ENCODE measurements at regions not wholly inside any gene's neighbourhood (a gene's known extent, or its start where the extent isn't known, plus 50 kb on each side); places are given as distances from the start of the nearest gene placed in this dataset.

GRCh38 chr6:21845018-21845417 is 251.5 kb downstream of the SOX4 start:
- no peak overlapping the region for H3K4me3 ChIP-seq (ENCODE audit: low read depth in 2 of 2, low read length in 2 of 2)
- H3K36me3 ChIP-seq (ENCODE audit: control insufficient read depth, insufficient read depth, low read length): no peaks in the 10 kb centered on the region
- no peaks in the 10 kb centered on the region for H3K9me3 ChIP-seq (ENCODE audit: control insufficient read depth, insufficient read depth, low read depth, low read length)
- intact Hi-C loops (cut with micrococcal nuclease; ENCODE audit: unreplicated experiment): no loop called here
- BruUV-seq (replicated peaks): no TSS peak
- ChIA-PET CTCF (no interaction called here), POLR2A (interaction anchor here (0.7 kb wide), 1 partner anchor 76 kb away, joined by 9 read pairs; no protein-coding TSS in a partner anchor)
- ATAC-seq (no peak), DNase-seq (ENCODE audit: low read depth, low spot score) (no peak)
- H3K27ac ChIP-seq (ENCODE audit: low read length): no peak overlapping the region
- H3K4me1 ChIP-seq (ENCODE audit: control insufficient read depth, insufficient read depth, low read length): no peaks in the 10 kb centered on the region
- in situ Hi-C loops (cut with HindIII; ENCODE audit: low pct_unique_long_range_greater_than_20kb, low sequenced_read_pairs): no loop called here
- TF ChIP-seq CTCF (IDR thresholded peaks at IDR 0.05): no peak
- TF ChIP-seq POLR2AphosphoS5 (IDR thresholded peaks at IDR 0.05; ENCODE audit: low read depth, low read length): no peak
- TF ChIP-seq TCF7L2 (IDR thresholded peaks at IDR 0.05; ENCODE audit: low read depth, low read length): no peak
- no peak for TF ChIP-seq REST (IDR thresholded peaks at IDR 0.05; ENCODE audit: insufficient read depth in 1 of 2, low read depth in 2 of 2, low read length in 1 of 2)
- no peak for TF ChIP-seq SIN3A (IDR thresholded peaks at IDR 0.05; ENCODE audit: borderline replicate concordance, insufficient read depth, low read depth, low read length)
- H3K27me3 ChIP-seq (ENCODE audit: control insufficient read depth, insufficient read depth, low read length): no peaks in the 10 kb centered on the region

- ChIA-PET CTCF (no interaction called here), POLR2A (interaction anchor here (0.7 kb wide), 1 partner anchor 75 kb away, joined by 9 read pairs; no protein-coding TSS in a partner anchor)
- no peaks in the 10 kb centered on the region for H3K9me3 ChIP-seq (ENCODE audit: control insufficient read depth, insufficient read depth, low read depth, low read length)
- intact Hi-C loops (cut with micrococcal nuclease; ENCODE audit: unreplicated experiment): no loop called here
- in situ Hi-C loops (cut with HindIII; ENCODE audit: low pct_unique_long_range_greater_than_20kb, low sequenced_read_pairs): no loop called here
- H3K4me1 ChIP-seq (ENCODE audit: control insufficient read depth, insufficient read depth, low read length): no peaks in the 10 kb centered on the region
- no peaks in the 10 kb centered on the region for H3K36me3 ChIP-seq (ENCODE audit: control insufficient read depth, insufficient read depth, low read length)
- ATAC-seq (no peak), DNase-seq (ENCODE audit: low read depth, low spot score) (no peak)
- H3K4me3 ChIP-seq (ENCODE audit: low read depth in 2 of 2, low read length in 2 of 2): no peak overlapping the region
- TF ChIP-seq REST (IDR thresholded peaks at IDR 0.05; ENCODE audit: insufficient read depth in 1 of 2, low read depth in 2 of 2, low read length in 1 of 2) (no peak), SIN3A (IDR thresholded peaks at IDR 0.05; ENCODE audit: borderline replicate concordance, insufficient read depth, low read depth, low read length) (no peak), POLR2AphosphoS5 (IDR thresholded peaks at IDR 0.05; ENCODE audit: low read depth, low read length) (no peak), TCF7L2 (IDR thresholded peaks at IDR 0.05; ENCODE audit: low read depth, low read length) (no peak), CTCF (IDR thresholded peaks at IDR 0.05) (no peak)
- H3K27me3 ChIP-seq (ENCODE audit: control insufficient read depth, insufficient read depth, low read length): no peaks in the 10 kb centered on the region
- BruUV-seq (replicated peaks): no TSS peak
- H3K27ac ChIP-seq (ENCODE audit: low read length): no peak overlapping the region
Observed at GRCh38 chr6:21845439-21846140, 252.0 kb downstream of the SOX4 start.
